ENCODE measurements at regions not wholly inside any gene's neighbourhood (a gene's known extent, or its start where the extent isn't known, plus 50 kb on each side); places are given as distances from the start of the nearest gene placed in this dataset.
"Not testable (repeated sequence)": the region's sequence is repeated elsewhere in the genome, so short reads cannot be mapped to it uniquely, and the experiment has no call there.

GRCh38 chr7:15073301-15073700, 170.8 kb upstream of the DGKB start:
- no peak overlapping the region for H2BK5ac ChIP-seq (ENCODE audit: low read depth, low read length, poor library complexity)
- no peak for DNase-seq
- no peak overlapping the region for H2BK120ac ChIP-seq (ENCODE audit: insufficient read depth, low read length, poor library complexity)
- H3K4me1 ChIP-seq (ENCODE audit: control insufficient read depth in 1 of 2, insufficient read depth in 2 of 2, low read length in 2 of 2) = no peaks in the 10 kb centered on the region
- no peak overlapping the region for H3K14ac ChIP-seq (ENCODE audit: low read length)
- no peak overlapping the region for H2BK12ac ChIP-seq (ENCODE audit: low read length)
- no peaks in the 10 kb centered on the region for H3K27me3 ChIP-seq (ENCODE audit: insufficient read depth, low read length)
- H4K8ac ChIP-seq (ENCODE audit: low read depth, low read length) = no peak overlapping the region
- no peak overlapping the region for H4K12ac ChIP-seq (ENCODE audit: low read depth, low read length)
- no peak overlapping the region for H2AFZ ChIP-seq (ENCODE audit: insufficient read depth, low read length, poor library complexity)
- no peak overlapping the region for H3K4me3 ChIP-seq (ENCODE audit: low read depth, low read length)
- H3K18ac ChIP-seq (ENCODE audit: low read length) = no peak overlapping the region
- H3K9ac ChIP-seq (ENCODE audit: low read length) = no peak overlapping the region
- no peak overlapping the region for H4K91ac ChIP-seq (ENCODE audit: low read depth, low read length)
- no peaks in the 10 kb centered on the region for H3K79me1 ChIP-seq (ENCODE audit: low read length)
- no peak overlapping the region for H3K4ac ChIP-seq (ENCODE audit: low read depth, low read length)
- no peak overlapping the region for H3K23ac ChIP-seq (ENCODE audit: low read length)
- no peak overlapping the region for H3K27ac ChIP-seq (ENCODE audit: low read depth, low read length)
- H3K9me3 ChIP-seq (ENCODE audit: insufficient read depth, low read depth, low read length) = no peaks in the 10 kb centered on the region
- no peaks in the 10 kb centered on the region for H3K79me2 ChIP-seq (ENCODE audit: control insufficient read depth, insufficient read depth, low read length, poor library complexity)
- WGBS (ENCODE audit: extremely low coverage, insufficient coverage, insufficient read length) = no CpG with 5 or more reads among the region's 5 CpGs
- H3K36me3 ChIP-seq (ENCODE audit: control insufficient read depth in 1 of 2, insufficient read depth in 2 of 2, low read length in 2 of 2) = no peaks in the 10 kb centered on the region
- H3K4me2 ChIP-seq (ENCODE audit: low read length) = no peak overlapping the region
- no peak overlapping the region for H2AK5ac ChIP-seq (ENCODE audit: low read length)

DNA sequence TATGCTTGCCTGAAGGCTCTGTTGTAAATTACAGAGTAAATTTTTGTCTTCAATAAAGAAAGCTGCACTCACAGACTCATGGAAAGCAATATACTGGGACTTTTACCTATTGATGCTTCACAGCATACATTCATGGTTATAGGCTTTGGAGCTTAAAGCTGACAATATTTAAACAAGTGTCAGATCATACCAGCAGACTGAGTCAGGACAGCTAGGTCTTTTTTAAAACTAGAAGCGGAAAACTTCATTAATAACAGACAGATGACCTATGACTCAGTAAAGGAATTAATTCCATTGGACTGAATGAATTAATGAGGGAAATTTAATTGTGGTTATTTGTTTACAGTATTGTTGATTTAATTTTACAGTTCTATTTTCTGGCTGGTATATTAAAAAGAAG, 165.8 kb upstream of the DGKB start:
- H4K12ac ChIP-seq (ENCODE audit: low read depth, low read length) = no peak overlapping the region
- H3K4ac ChIP-seq (ENCODE audit: low read depth, low read length) = no peak overlapping the region
- no peak for DNase-seq
- H3K79me2 ChIP-seq (ENCODE audit: control insufficient read depth, insufficient read depth, low read length, poor library complexity) = no peaks in the 10 kb centered on the region
- H2BK12ac ChIP-seq (ENCODE audit: low read length) = no peak overlapping the region
- H3K4me1 ChIP-seq (ENCODE audit: control insufficient read depth in 1 of 2, insufficient read depth in 2 of 2, low read length in 2 of 2) = no peaks in the 10 kb centered on the region
- H3K36me3 ChIP-seq (ENCODE audit: control insufficient read depth in 1 of 2, insufficient read depth in 2 of 2, low read length in 2 of 2) = no peaks in the 10 kb centered on the region
- no peak overlapping the region for H3K27ac ChIP-seq (ENCODE audit: low read depth, low read length)
- H2BK120ac ChIP-seq (ENCODE audit: insufficient read depth, low read length, poor library complexity) = no peak overlapping the region
- no CpG with 5 or more reads among the region's 1 CpG for WGBS (ENCODE audit: extremely low coverage, insufficient coverage, insufficient read length)
- no peak overlapping the region for H2AK5ac ChIP-seq (ENCODE audit: low read length)
- no peak overlapping the region for H4K91ac ChIP-seq (ENCODE audit: low read depth, low read length)
- H3K14ac ChIP-seq (ENCODE audit: low read length) = no peak overlapping the region
- H2AFZ ChIP-seq (ENCODE audit: insufficient read depth, low read length, poor library complexity) = no peak overlapping the region
- no peak overlapping the region for H3K9ac ChIP-seq (ENCODE audit: low read length)
- no peak overlapping the region for H2BK5ac ChIP-seq (ENCODE audit: low read depth, low read length, poor library complexity)
- no peaks in the 10 kb centered on the region for H3K79me1 ChIP-seq (ENCODE audit: low read length)
- H3K27me3 ChIP-seq (ENCODE audit: insufficient read depth, low read length) = no peaks in the 10 kb centered on the region
- no peak overlapping the region for H3K4me2 ChIP-seq (ENCODE audit: low read length)
- H3K23ac ChIP-seq (ENCODE audit: low read length) = no peak overlapping the region
- H4K8ac ChIP-seq (ENCODE audit: low read depth, low read length) = no peak overlapping the region
- no peak overlapping the region for H3K18ac ChIP-seq (ENCODE audit: low read length)
- no peak overlapping the region for H3K4me3 ChIP-seq (ENCODE audit: low read depth, low read length)
- no peaks in the 10 kb centered on the region for H3K9me3 ChIP-seq (ENCODE audit: insufficient read depth, low read depth, low read length)

DNA sequence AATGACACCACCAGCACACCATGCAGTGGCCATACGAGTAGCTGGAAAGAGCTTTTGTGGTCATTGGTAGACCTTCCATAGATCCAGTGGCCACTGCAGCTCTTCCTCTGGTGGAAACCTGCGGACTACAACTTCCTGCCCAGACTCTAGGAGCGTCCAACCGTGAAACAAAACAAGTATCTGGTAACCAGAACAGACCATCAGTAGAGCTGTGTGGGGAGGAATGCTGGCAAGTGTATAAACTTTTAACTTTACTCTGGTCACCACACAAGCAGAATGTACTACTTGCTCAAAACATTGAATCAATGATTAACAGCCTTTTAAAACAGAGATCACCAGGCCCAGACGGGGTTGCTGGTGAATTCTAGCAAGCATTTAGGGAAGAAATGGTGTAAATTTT, 154.7 kb upstream of the DGKB start:
- Histone ChIP-seq H3K4me3 (ENCODE audit: low read depth, low read length) (no peak overlapping the region), H2BK12ac (ENCODE audit: low read length) (no peak overlapping the region), H3K4me1 (ENCODE audit: control insufficient read depth in 1 of 2, insufficient read depth in 2 of 2, low read length in 2 of 2) (no peaks in the 10 kb centered on the region), H3K36me3 (ENCODE audit: control insufficient read depth in 1 of 2, insufficient read depth in 2 of 2, low read length in 2 of 2) (no peaks in the 10 kb centered on the region), H2BK5ac (ENCODE audit: low read depth, low read length, poor library complexity) (no peak overlapping the region), H2AFZ (ENCODE audit: insufficient read depth, low read length, poor library complexity) (no peak overlapping the region), H2AK5ac (ENCODE audit: low read length) (no peak overlapping the region), H3K9me3 (ENCODE audit: insufficient read depth, low read depth, low read length) (no peaks in the 10 kb centered on the region), H3K23ac (ENCODE audit: low read length) (no peak overlapping the region), H4K8ac (ENCODE audit: low read depth, low read length) (no peak overlapping the region), H2BK120ac (ENCODE audit: insufficient read depth, low read length, poor library complexity) (no peak overlapping the region), H4K91ac (ENCODE audit: low read depth, low read length) (no peak overlapping the region), H3K4me2 (ENCODE audit: low read length) (no peak overlapping the region), H3K27me3 (ENCODE audit: insufficient read depth, low read length) (no peaks in the 10 kb centered on the region), H4K12ac (ENCODE audit: low read depth, low read length) (no peak overlapping the region), H3K79me2 (ENCODE audit: control insufficient read depth, insufficient read depth, low read length, poor library complexity) (no peaks in the 10 kb centered on the region), H3K9ac (ENCODE audit: low read length) (no peak overlapping the region), H3K79me1 (ENCODE audit: low read length) (no peaks in the 10 kb centered on the region), H3K4ac (ENCODE audit: low read depth, low read length) (no peak overlapping the region), H3K18ac (ENCODE audit: low read length) (no peak overlapping the region), H3K27ac (ENCODE audit: low read depth, low read length) (no peak overlapping the region), H3K14ac (ENCODE audit: low read length) (no peak overlapping the region)
- no peak for DNase-seq
- no CpG with 5 or more reads among the region's 5 CpGs for WGBS (ENCODE audit: extremely low coverage, insufficient coverage, insufficient read length)

DNA sequence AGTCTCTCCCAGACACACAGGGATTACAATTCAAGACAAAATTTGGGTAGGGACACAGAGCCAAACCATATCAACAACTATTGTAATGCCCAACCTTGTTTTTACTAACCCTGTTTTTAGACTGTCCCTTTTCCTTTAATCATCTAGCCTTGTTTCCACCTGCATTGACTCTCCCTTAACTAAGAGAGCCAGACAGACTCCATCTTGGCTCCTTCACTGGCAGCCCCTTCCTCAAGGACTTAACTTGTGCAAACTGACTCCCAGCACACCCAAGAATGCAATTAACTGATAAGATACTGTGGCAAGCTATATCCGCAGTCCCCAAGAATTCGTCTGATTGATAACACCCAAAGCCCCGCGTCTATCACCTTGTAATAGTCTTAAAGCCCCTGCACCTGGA, 151.8 kb upstream of the DGKB start:
- H4K12ac ChIP-seq (ENCODE audit: low read depth, low read length); H3K36me3 ChIP-seq (ENCODE audit: control insufficient read depth in 1 of 2, insufficient read depth in 2 of 2, low read length in 2 of 2); H2AFZ ChIP-seq (ENCODE audit: insufficient read depth, low read length, poor library complexity); H3K4ac ChIP-seq (ENCODE audit: low read depth, low read length); H3K4me2 ChIP-seq (ENCODE audit: low read length); H3K14ac ChIP-seq (ENCODE audit: low read length); H4K91ac ChIP-seq (ENCODE audit: low read depth, low read length); H3K4me1 ChIP-seq (ENCODE audit: control insufficient read depth in 1 of 2, insufficient read depth in 2 of 2, low read length in 2 of 2); H3K23ac ChIP-seq (ENCODE audit: low read length); H2BK5ac ChIP-seq (ENCODE audit: low read depth, low read length, poor library complexity); H3K27ac ChIP-seq (ENCODE audit: low read depth, low read length); H3K9me3 ChIP-seq (ENCODE audit: insufficient read depth, low read depth, low read length); H3K4me3 ChIP-seq (ENCODE audit: low read depth, low read length); H2BK12ac ChIP-seq (ENCODE audit: low read length); H3K18ac ChIP-seq (ENCODE audit: low read length); H3K27me3 ChIP-seq (ENCODE audit: insufficient read depth, low read length); H3K9ac ChIP-seq (ENCODE audit: low read length); H4K8ac ChIP-seq (ENCODE audit: low read depth, low read length); H2BK120ac ChIP-seq (ENCODE audit: insufficient read depth, low read length, poor library complexity); H2AK5ac ChIP-seq (ENCODE audit: low read length); H3K79me2 ChIP-seq (ENCODE audit: control insufficient read depth, insufficient read depth, low read length, poor library complexity); DNase-seq; H3K79me1 ChIP-seq (ENCODE audit: low read length): not testable (repeated sequence)
- WGBS (ENCODE audit: extremely low coverage, insufficient coverage, insufficient read length) = no CpG with 5 or more reads among the region's 4 CpGs
